ENCODE measurements at regions not wholly inside any gene's neighbourhood (a gene's known extent, or its start where the extent isn't known, plus 50 kb on each side); places are given as distances from the start of the nearest gene placed in this dataset.

DNA sequence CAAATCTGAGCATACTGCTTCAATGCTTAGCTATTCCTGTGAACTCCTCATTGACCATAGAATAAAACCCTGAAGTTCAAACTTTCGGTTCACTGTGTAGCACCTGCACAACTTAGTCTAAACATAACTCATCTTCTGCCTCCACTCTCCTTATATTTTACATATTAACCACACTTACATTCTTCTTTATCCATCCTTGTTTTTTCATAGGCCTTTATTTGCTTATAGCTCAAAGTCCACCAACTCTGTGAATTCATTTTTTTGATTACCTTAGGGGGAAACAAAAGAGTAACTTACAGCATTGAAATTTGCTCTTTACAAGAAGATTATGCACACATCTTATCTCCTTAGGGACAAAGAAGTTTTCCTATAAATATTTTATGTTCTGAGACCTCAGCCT lies 521.6 kb upstream of the FAT3 start:
- TF ChIP-seq POLR2A (IDR thresholded peaks at IDR 0.05), result no peak
- TF ChIP-seq, protein P1, sequence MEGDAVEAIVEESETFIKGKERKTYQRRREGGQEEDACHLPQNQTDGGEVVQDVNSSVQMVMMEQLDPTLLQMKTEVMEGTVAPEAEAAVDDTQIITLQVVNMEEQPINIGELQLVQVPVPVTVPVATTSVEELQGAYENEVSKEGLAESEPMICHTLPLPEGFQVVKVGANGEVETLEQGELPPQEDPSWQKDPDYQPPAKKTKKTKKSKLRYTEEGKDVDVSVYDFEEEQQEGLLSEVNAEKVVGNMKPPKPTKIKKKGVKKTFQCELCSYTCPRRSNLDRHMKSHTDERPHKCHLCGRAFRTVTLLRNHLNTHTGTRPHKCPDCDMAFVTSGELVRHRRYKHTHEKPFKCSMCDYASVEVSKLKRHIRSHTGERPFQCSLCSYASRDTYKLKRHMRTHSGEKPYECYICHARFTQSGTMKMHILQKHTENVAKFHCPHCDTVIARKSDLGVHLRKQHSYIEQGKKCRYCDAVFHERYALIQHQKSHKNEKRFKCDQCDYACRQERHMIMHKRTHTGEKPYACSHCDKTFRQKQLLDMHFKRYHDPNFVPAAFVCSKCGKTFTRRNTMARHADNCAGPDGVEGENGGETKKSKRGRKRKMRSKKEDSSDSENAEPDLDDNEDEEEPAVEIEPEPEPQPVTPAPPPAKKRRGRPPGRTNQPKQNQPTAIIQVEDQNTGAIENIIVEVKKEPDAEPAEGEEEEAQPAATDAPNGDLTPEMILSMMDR (IDR thresholded peaks at IDR 0.05 in 4 of 5, conservative IDR thresholded peaks at IDR 0.05 in 1 of 5), result no peak

DNA sequence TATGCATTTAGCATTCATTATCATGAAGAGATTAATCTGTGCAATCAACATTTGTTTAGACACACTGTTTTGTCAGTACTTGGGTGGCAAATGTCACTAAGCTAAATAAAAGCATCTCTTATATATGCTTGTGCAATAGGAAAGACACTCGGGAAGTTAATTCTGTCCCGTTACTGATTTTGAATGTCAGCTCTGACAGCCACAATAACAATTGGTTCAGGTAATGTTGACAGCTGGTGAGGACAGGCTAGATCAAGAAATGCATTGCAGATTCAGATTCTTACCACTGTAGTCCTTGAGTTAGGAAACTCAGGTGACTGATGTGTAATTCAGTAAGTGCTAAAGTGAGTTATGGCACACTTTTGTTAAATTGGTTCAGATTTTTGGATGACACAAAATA lies 523.8 kb upstream of the FAT3 start:
- ATAC-seq, result no peak
- H3K36me3 ChIP-seq, result no peaks in the 10 kb centered on the region
- H3K27ac ChIP-seq, result no peak overlapping the region
- no peak for DNase-seq
- intact Hi-C loops (cut with DNase I; ENCODE audit: low total_unique reads), result no loop called here
- no peak overlapping the region for H3K4me3 ChIP-seq
- TF ChIP-seq POLR2A (IDR thresholded peaks at IDR 0.05), result no peak
- TF ChIP-seq, protein P1 (IDR thresholded peaks at IDR 0.05 in 4 of 5, conservative IDR thresholded peaks at IDR 0.05 in 1 of 5), result no peak
- H3K4me1 ChIP-seq, result no peaks in the 10 kb centered on the region
- no peaks in the 10 kb centered on the region for H3K27me3 ChIP-seq
- in situ Hi-C loops (cut with MboI; ENCODE audit: low sequenced_read_pairs in 4 of 4), result no loop called here
- H3K9me3 ChIP-seq, result no peaks in the 10 kb centered on the region

More for the DNA sequence above, 521.6 kb upstream of the FAT3 start:
- intact Hi-C loops (cut with DNase I; ENCODE audit: low total_unique reads), result no loop called here
- H3K27ac ChIP-seq, result no peak overlapping the region
- in situ Hi-C loops (cut with MboI; ENCODE audit: low sequenced_read_pairs in 4 of 4), result no loop called here
- no peak overlapping the region for H3K4me3 ChIP-seq
- no peaks in the 10 kb centered on the region for H3K36me3 ChIP-seq
- no peak for DNase-seq
- H3K9me3 ChIP-seq, result no peaks in the 10 kb centered on the region
- ATAC-seq, result no peak
- H3K27me3 ChIP-seq, result no peaks in the 10 kb centered on the region
- no peaks in the 10 kb centered on the region for H3K4me1 ChIP-seq

DNA sequence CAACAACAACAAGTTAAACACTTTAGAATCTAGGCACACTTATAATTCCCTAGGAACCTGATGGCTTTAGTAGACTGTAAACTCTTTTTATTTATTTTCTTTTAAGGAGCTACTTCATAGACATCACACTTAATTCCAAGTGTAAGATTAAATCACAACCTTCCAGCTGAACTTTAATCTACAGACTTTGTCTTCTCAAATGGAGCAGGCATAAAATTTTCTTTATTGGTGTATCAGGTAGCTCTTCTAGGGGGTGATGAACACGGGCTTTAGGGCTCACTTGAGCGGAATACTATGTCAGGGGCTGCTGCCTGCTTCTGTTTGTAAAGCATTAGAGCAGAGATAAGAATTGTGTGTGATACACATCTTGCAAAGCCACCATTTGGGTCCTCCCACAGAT lies 525.8 kb upstream of the FAT3 start:
- Histone ChIP-seq H3K27ac (no peak overlapping the region), H3K36me3 (no peaks in the 10 kb centered on the region), H3K9me3 (no peaks in the 10 kb centered on the region), H3K27me3 (no peaks in the 10 kb centered on the region), H3K4me1 (no peaks in the 10 kb centered on the region), H3K4me3 (no peak overlapping the region)
- ATAC-seq, result no peak
- in situ Hi-C loops (cut with MboI; ENCODE audit: low sequenced_read_pairs in 4 of 4), result no loop called here
- no peak for TF ChIP-seq POLR2A (IDR thresholded peaks at IDR 0.05)
- TF ChIP-seq, protein P1 (IDR thresholded peaks at IDR 0.05 in 4 of 5, conservative IDR thresholded peaks at IDR 0.05 in 1 of 5), result no peak
- intact Hi-C loops (cut with DNase I; ENCODE audit: low total_unique reads), result no loop called here
- no peak for DNase-seq

DNA sequence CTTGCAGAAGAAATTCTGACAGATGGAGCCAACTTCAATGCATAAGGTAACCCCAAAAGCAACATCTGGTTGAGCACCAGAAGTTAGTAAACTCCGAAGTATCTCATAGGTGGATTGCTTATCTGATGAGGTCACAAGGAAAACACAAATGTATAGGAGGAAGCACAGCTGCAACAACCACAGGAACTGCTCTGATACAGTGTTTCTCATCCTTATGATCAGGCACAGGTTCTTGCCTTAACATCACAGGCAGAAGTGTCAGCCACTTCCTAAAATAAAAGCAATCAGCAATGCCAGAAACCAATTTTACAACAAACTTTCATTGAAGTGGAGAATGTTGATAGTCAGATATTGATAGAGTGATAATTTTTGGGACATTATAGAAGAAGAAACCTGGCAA lies 530.3 kb upstream of the FAT3 start:
- Histone ChIP-seq H3K27ac (no peak overlapping the region), H3K9me3 (no peaks in the 10 kb centered on the region), H3K27me3 (no peaks in the 10 kb centered on the region), H3K4me3 (no peak overlapping the region), H3K36me3 (no peaks in the 10 kb centered on the region), H3K4me1 (no peaks in the 10 kb centered on the region)
- TF ChIP-seq POLR2A (IDR thresholded peaks at IDR 0.05), result no peak
- intact Hi-C loops (cut with DNase I; ENCODE audit: low total_unique reads) (no loop called here), in situ Hi-C loops (cut with MboI; ENCODE audit: low sequenced_read_pairs in 4 of 4) (no loop called here)
- no peak for ATAC-seq
- DNase-seq, result no peak

DNA sequence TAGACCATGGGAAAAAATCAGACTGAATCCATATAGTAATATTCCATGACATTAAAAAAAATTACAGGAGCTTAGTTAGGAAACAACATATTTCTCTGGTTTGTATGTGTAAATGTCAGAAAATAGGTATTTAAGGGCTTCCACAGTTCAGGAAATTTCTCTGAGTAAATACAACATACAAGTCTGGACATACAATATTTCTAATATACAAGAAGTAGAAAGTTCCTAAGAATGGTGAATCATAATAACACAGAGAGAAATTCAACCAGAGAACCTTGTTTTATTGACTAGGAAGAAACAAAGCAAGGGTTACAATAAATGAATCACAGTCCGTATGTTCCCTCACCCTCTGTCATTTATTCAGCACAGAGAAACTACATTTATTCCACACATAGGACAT lies 532.7 kb upstream of the FAT3 start:
- TF ChIP-seq, protein P1 (IDR thresholded peaks at IDR 0.05 in 4 of 5, conservative IDR thresholded peaks at IDR 0.05 in 1 of 5), result no peak
- no peak for TF ChIP-seq POLR2A (IDR thresholded peaks at IDR 0.05)
- ATAC-seq, result no peak
- Histone ChIP-seq H3K9me3 (no peaks in the 10 kb centered on the region), H3K27me3 (no peaks in the 10 kb centered on the region), H3K4me3 (no peak overlapping the region), H3K4me1 (no peaks in the 10 kb centered on the region), H3K36me3 (no peaks in the 10 kb centered on the region), H3K27ac (no peak overlapping the region)
- intact Hi-C loops (cut with DNase I; ENCODE audit: low total_unique reads) (no loop called here), in situ Hi-C loops (cut with MboI; ENCODE audit: low sequenced_read_pairs in 4 of 4) (no loop called here)
- no peak for DNase-seq
